GM21723 (cell line): ENCODE measurements at regions not wholly inside any gene's neighbourhood (a gene's known extent, or its start where the extent isn't known, plus 50 kb on each side); places are given as distances from the start of the nearest gene placed in this dataset.

Experiments used
- ATAC-seq: cut with Tn5 transposase; IDR thresholded peaks from one replicate; pipeline ENCODE4 v1.9.1; 2021; ENCODE audit warnings: mild to moderate bottlenecking, moderate library complexity; ENCODE audit not compliant: unreplicated experiment

DNA sequence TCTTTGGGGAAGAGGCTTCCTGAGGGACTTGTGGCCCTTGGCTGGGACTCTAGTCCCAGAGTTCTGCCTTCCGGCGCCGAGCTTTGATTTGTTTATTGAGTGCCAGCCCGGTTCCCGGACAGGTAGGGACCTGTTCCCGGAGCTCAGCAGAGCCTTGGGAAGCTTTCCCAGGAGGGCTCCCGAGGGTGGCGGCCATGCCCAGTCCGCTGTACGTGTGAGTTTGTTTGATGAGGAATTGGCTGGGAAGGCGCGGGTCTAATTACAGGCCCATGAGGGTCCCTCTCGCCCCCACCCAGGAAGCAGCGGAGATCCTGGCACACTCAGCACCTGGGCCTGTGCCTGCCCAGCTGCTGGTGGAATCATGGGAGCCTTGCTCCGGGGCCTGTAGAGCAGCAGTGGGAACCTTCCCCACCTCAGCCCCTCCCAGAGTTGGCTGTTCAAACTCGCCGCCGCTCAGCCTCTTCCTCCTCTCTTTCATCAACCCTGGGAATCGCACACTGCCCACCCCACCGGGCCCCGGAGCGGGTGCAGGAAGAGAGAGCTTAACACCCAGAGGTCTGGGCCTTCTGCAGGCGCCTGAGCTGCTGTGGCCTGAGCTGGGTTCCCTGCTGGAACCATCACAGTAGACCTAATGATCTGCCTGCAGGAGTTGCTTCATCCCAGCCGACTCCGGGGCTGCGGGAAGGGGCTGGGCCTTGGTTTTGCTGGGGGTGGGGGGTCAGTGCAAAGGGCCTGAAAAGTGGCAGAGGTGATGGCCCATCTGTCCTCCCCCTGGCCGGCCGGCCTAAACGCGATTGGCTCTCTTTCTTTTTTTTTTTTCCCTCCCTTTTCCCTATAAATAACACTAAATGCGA, 313.7 kb downstream of the SEC14L1 start:
- ATAC-seq = no peak

DNA sequence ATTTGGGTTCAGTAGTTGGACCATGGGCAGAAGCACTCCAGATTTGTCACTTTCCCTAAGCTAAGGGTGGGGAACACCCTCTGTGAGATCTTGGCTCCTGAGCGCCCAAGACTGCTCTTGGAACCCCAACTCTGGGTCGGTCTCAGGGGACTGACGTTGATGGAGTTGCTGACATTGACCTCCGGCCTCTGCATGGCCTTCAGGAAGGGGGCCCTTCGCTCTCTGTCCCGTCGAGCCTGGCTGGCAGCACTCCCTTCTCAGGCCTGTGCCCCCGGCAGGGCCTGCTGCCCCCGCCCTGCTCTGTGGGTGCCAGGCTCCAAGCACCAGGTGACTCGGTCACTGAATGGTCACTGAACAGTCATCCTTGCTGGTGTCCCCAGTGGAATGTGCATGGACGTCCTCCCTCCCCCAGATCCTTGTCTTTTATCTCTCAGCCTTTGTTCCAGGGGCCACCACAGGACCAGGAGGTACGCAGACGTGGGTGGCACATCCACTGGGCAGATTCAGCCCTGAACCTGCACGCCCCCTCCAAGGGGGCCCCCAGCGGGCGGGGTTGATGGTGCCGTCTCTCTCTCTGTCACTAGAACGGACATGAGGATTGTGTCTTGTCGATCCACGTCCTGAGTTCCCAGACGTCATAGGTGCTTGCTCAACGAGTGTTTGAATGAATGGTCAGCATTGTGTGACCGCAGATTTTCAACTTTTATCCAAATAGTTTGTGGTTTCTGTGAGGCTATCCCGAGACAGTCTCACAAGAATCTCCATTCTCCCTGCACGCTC, 314.5 kb downstream of the SEC14L1 start:
- ATAC-seq = no peak

DNA sequence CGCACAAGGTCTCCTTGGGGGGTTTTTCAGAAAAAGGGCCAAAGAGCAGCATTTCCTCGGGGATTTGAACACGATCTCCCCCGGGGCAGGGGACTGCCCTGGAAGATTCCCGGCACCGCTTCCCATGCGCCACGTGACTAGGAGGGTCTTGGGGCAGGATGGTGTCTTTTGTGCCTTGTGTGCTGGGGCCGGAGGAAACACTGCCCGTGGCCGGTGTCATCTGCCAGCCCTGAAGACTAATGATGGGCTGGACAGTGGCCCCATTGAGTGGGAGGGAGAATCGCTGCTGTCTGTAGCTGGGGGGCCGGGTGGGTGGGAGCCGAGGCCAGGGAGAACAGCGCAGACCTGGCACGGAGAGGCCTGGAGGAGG, 315.1 kb downstream of the SEC14L1 start:
- ATAC-seq = no peak

DNA sequence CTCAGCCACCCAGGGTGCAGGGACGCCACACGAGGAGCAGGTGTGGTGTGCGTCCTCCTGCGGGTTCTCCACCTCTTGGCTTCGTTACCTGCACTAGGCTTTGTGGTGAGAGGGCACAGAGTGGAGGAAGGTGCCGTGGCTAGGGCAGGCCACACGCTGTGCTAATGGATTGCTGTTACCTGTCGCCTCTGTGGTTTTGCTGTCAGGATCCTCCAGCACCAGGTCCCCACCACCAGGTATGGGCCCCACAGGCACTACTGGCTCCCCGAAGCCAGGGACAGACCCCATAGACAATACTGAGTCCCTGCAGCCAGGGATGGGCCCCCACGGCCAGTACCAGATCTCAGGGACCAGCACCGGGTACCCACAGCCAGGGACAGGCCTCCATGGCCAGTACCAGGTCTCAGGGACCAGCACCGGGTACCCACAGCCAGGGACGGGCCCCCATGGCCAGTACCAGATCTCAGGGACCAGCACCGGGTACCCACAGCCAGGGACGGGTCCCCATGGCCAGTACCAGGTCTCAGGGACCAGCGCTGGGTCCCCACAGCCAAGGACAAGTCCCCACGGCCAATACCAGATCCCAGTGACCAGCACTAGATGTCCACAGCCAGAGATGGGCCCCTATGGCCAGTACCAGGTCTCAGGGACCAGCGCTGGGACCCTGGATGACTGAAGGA, 315.6 kb downstream of the SEC14L1 start:
- ATAC-seq = no peak

DNA sequence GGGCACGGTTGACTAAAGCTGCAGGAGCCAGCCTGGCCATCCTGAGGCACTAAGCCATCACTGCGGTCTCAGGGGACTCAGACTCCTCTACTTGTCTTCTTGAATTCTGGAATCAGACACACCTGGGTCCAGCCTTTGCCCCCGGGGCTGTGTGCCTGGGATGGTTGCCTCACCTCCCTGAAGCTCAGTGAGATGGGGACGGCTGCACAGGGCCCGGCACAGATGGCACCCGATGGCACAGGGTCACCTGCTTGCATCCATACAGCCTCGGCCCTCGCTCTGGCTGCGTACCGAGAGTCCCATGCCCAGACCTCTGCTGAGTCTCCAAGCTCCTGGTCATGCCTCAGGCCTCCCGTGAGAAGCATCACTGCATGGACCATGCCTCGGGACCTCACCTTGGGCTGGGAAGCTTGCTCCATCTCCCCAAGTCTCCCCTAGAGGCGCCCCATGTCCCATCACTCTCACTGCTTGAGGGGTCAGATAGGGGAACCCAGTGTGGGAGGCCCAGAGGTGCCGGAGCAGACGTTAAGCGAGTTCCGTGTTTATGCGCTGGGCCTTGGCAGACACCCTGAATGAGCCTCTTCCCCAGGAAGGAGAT, 316.3 kb downstream of the SEC14L1 start:
- ATAC-seq = no peak

DNA sequence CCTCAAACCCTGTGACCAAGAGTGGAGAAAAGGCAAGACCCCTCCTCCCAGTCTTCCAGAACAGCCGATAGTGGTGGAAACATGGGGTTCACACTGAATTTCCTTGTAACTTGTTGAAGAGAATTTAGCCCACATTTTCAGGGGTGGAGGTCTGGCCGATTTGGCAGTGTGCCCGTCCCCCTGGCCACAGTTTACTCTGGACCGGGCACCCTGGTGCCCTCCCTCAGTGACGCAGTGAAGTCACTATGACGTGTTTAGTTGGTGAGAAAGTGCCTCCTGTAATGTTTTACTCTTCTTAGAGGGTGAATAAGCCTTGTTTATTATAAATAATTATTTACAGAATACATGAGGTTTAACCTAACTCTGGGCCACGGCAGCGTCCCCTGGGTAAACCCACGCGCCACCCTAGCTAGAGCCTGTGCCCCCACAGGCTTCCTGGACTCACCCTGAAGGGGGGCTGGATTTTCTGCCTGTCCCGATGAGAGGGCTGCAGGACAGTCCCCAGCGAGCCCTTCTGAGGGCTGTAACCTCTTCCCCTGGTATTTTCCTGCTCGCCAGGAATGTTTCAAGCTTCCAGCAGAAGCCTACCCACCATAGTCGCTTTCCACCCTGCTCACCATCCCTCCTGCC, 316.9 kb downstream of the SEC14L1 start:
- no peak for ATAC-seq

DNA sequence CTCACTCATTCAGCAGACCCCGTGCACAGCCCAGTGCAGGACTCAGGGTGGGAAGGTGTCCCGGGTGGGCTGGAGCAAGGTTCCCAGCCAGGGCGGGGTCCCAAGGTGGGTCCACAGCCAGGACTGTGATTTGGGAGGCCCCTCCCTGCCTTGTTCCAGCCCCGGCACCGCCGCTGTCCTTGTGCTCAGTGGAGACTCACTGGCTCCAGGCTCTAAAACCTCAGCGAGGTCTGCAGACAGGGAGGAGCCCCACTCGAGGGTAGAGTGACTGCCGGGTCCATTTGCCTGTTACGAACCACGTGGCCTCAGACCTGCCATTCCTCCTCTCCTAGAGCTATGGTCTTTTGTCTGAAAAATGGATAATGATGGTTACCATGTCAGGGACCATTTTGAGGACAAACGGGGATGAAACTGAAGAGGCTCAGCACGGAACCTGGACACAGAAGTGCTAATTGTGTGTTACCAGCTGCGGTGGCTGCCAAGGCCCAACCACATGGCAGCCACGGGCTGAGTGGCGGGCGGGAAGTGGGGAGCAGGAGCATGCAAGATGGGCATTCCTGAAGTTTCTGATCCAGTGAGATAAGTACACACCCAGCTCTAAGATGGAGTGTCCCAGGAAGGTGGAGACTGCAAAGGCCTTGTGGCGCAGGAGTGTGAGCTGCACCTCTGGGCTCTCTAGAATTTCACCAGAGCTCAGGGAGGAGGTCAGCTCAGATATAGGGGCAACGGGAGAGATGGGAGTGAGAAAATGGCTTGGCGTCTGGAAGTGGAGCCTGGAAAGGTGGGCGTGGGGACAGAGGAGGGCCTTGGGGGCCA, 317.6 kb downstream of the SEC14L1 start:
- no peak for ATAC-seq

DNA sequence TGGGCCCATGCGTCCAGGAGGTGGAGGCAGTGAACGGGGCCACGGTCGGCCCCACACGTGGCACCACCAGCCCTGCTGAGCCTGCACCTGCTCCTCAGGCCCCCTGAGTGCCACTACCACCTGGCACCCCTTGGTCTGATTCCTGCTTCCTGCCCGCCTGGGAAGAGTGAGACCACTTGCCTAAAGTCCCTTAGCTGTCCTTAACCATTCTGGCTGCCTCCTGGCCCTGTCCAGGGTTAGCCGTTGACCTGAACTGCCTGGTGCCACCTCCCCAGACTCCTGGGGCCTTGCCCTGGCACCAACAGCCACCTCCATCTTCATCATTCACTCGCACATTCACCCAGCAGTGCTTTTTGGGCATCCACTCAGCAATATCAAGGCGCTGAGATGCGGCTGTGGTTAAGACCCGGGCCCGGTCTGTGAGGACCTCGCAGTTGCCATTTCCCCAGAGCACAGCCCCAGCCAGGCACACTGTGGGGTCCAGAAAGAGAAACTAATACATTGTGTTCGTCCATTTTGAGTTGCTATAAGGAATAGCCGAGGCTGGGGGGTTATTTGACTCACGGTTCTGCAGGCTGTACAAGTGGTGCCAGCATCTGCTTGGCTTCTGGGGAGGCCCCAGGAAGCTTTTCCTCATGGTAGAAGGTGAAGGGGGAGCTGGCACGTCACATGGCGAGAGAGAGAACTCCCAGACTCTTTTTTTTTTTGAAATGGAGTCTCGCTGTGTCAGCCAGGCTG, 318.4 kb downstream of the SEC14L1 start:
- ATAC-seq = no peak

DNA sequence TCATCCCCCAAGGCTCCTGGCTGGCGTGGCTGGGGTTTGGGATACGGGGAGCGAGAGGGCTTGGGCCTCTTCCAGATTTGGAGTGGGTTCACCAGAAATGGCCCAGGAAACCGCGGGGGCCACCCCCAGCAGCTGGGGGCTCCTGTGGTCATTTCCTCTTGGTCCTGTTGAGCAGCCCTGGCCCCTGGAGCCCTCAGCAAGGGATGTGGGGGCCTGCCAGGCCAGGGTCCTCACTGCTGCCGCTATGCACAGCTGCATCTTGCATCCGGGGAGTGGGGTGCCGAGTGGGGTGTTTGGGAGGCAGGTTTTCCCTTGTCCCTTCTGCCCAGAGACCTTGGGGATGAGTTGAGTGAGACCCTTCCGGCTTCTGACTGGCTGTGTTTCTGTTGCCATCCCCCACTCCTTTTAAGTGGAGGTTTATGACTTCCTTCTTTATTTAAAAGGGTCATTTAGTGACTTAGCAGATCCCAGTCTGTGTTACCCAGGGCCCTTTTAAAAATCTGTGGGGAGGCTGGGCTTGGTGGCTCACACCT, 319.8 kb downstream of the SEC14L1 start:
- ATAC-seq = no peak

DNA sequence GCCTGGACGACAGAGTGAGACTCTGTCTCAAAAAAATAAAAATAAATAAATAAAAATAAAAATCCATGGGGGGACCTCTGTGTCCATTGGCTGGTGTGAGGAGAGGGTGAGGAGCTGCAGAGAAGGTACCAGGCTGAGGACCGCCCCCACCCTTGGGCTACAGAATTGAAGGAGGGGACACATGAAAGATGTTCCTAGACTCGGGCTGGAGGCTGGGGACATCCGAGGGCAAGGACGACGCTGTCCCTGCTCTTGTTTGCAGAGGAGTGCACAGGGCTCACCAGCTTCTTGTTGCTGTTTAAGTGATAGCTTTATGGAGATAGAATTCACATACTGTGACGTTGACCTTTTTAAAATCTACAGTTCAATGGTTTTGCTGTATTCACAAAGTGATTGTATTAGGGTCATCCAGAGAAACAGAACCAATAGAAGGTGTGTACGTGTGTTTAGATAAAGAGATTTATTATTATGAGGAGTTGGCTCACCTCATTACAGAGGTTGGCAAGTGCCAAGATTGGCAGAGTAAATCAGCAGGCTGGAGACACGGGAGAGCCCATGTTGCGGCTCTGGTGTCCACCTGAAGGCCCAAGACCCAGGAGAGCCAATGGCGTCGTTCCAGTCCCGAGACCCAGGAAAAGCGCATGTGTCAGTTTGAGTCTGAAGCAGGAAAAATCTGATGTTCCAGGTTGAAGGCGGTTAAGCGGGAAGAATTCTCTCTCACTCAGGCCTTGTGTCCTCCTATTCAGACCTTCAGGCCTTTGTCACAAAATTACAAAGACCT, 320.7 kb downstream of the SEC14L1 start:
- ATAC-seq = no peak

DNA sequence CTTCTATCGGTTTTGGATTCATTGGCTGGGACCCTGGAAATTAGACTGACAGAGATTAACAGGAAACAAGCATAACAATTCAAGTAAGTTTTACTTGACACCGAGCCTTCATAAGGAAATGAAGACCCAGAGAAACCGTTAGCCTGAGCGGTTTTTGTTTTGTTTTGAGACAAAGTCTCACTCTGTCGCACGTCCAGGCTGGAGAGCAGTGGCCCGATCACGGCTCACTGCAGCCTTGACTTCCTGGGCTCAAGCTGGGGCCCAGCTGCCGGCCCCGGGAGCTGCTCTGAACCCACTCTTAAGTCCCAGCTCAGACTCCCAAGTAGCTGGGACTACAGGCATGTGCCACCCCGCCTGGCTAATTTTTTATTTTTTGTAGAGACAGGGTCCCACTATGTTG, 321.3 kb downstream of the SEC14L1 start:
- peak; percentile 42 for ATAC-seq

DNA sequence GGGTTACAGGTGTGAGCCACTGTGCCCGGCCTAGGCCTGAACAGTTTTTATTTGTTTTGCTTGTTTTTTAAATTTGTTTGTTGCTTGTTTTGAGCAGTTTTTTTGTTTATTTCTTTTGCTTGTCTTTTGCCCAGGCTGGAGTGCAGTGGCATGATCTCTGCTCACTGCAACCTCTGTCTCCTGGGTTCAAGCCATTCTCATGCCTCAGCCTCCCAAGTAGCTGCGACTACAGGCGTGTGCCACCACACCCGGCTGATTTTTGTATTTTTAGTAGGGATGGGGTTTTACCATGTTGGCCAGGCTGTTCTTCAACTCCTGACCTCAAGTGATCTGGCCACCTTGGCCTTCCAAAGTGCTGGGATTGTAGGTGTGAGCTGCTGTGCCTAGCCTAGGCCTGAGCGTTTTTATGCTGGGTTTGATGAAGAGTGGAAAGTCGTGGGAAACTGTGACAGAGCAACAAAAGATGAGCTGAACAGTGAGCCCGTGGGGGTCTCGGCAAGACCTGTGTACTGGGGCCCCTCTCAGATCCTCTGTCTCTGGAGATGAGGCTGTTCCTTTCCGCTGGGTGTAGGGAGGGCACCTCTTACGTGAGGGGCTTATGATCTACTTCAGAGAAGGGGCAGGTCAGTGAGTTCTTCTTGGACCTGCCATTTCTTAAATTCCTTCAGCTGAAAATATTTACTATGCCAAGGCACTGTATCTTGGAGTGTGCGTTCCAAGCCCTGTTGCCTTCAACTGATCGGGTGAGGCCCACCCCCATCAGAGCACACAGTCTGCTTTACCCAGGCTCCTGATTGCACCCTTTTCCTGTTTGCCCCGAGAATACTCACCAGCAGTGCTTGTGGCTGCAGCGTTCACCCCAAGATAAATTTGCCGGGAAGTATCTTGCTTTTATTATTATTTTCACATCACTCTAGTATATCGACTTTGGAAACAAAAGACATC, 322.1 kb downstream of the SEC14L1 start:
- no peak for ATAC-seq

DNA sequence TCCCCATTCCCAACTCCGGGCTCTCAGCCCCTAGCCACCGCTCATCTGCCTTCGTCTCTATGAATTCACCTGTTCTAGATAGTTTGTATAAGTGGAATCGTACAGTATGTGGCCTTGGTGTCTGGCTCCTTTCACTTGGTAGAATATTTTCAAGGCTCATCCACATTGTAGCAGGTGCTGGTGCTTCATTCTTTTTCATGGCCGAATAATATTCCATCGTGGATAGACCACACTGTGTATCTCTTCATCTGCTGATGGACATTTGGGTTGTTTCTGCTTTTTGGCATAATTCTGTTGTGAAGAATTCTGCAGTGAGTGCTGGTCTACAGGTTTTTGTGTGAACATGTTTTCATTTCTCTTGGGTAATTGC, 324.2 kb downstream of the SEC14L1 start:
- ATAC-seq = no peak

DNA sequence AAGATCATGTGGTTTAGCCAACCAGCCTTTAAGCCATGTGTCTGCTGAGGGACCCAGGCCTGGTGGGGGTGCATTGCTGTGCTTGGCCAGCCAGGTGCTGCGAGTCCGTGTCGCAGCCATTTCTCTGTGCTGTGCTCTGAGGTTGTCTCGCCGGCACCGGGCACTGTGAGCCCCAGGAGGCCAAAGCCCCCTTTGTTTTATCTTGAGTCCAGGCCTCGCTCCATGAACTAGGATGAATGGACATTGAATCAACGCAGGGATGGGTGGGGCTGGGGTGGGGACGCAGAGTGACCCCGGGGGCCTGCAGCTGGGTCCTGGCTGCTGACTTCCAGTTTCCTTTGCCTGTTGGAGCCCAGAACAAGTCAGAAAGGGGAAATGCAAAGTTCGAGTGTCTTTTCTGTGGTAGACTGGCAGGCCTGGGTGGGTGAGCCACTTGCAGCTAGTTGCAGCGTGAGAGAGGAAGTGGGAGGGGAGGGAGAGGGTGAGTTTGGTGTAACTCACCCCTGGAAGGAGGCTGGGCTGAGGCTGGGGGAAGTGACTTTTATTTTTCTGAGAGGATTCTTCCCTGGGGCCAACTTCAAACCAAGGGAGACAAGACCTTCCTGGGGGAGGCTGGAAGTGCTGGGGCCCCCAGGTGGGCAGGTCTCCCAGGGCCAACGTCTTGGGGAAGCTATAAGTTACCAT, 324.7 kb downstream of the SEC14L1 start:
- peak; percentile 53 for ATAC-seq

DNA sequence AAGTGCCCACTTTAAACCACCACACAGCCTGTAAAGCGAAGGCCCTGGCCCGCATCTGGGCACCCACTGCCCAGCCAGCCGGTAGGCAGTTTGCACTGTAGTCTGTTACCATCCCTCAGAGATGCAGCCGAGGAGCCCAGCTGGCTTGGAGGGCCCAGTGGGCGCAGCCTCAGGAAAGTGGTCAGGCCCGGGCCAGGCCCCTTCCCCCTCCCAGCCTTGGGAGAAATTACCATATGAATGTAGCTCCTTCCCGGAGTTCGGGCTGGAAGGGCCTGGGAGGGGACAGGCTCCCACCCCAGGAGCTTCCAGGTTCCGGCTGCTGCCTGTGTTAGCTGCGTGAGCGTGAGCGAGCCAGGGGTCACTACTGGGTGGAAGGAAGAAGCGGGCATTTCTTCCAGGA, 325.4 kb downstream of the SEC14L1 start:
- no peak for ATAC-seq

DNA sequence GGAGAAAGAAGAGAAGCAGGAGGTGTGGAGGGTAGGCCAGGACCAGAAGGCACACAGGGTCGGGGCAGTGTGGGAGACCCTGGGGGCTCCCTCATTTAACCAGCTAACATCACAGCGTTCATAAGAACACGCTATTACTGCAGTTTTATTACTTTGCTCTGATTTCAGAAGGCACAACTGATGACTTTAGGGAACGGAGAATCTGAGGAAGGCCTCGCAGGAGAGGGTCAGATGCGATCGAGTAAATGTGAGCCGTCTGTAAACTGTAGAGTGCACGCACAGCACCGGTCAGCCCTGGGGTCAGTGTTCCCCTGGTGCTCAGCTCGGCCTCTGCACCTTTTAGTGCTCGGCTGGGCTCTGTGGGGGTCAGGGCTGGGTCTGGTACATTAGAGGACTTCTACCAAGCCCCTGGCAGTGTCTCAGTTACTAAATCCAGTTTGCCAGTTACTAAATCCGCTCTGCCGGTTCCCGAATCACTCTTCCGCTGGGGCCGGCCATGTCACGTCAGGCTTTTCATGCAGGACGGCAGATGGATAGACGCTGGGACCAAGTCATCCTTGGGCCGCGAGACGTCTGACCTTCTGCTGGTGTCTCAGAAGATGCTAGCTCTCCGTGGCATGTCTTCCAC, 325.9 kb downstream of the SEC14L1 start:
- no peak for ATAC-seq
